Neuron (in vitro differentiated cells): ENCODE measurements at regions not wholly inside any gene's neighbourhood (a gene's known extent, or its start where the extent isn't known, plus 50 kb on each side); places are given as distances from the start of the nearest gene placed in this dataset.

Experiments used
- H2AFZ ChIP-seq: one replicate; pipeline ENCODE4 v1.6.1; 2013; ENCODE audit warnings: low read depth, mild to moderate bottlenecking, inconsistent platforms, low read length, moderate library complexity
- H3K27me3 ChIP-seq: one replicate; pipeline ENCODE4 v1.6.1; 2013; ENCODE audit warnings: low read length; ENCODE audit not compliant: insufficient read depth
- H3K36me3 ChIP-seq: one replicate; pipeline ENCODE4 v1.6.1; 2013; ENCODE audit warnings: low read length; ENCODE audit not compliant: insufficient read depth
- H3K4me1 ChIP-seq: one replicate; pipeline ENCODE4 v1.6.1; 2013; ENCODE audit warnings: low read length; ENCODE audit not compliant: insufficient read depth
- H3K4me3 ChIP-seq: 2 replicates; pipeline ENCODE4 v1.5.1; 2013; ENCODE audit warnings: mild to moderate bottlenecking, low read length, moderate library complexity
- H3K9me3 ChIP-seq: one replicate; pipeline ENCODE4 v1.6.1; 2013; ENCODE audit warnings: low read length

GRCh38 chr6:9543649-9544048, 871.2 kb downstream of the TFAP2A start:
- Histone ChIP-seq H3K9me3 (no peaks in the 10 kb centered on the region), H3K4me1 (no peaks in the 10 kb centered on the region), H2AFZ (no peak overlapping the region)

GRCh38 chr6:9540534-9541126, 874.2 kb downstream of the TFAP2A start:
- no peaks in the 10 kb centered on the region for H3K27me3 ChIP-seq
- no peaks in the 10 kb centered on the region for H3K4me1 ChIP-seq
- no peak overlapping the region for H3K4me3 ChIP-seq
- no peaks in the 10 kb centered on the region for H3K36me3 ChIP-seq
- no peak overlapping the region for H2AFZ ChIP-seq
- no peaks in the 10 kb centered on the region for H3K9me3 ChIP-seq

More at GRCh38 chr6:9543649-9544048, 871.2 kb downstream of the TFAP2A start:
- H3K27me3 ChIP-seq = no peaks in the 10 kb centered on the region
- no peaks in the 10 kb centered on the region for H3K36me3 ChIP-seq
- H3K4me3 ChIP-seq = no peak overlapping the region

- H2AFZ ChIP-seq = no peak overlapping the region
- no peak overlapping the region for H3K4me3 ChIP-seq
- H3K36me3 ChIP-seq = no peaks in the 10 kb centered on the region
- H3K27me3 ChIP-seq = no peaks in the 10 kb centered on the region
- H3K4me1 ChIP-seq = no peaks in the 10 kb centered on the region
- H3K9me3 ChIP-seq = no peaks in the 10 kb centered on the region
Observed at GRCh38 chr6:9540126-9540525, 874.7 kb downstream of the TFAP2A start.

GRCh38 chr6:9539231-9539755, 875.6 kb downstream of the TFAP2A start:
- Histone ChIP-seq H3K9me3 (no peaks in the 10 kb centered on the region), H3K4me3 (no peak overlapping the region), H3K36me3 (no peaks in the 10 kb centered on the region), H3K4me1 (no peaks in the 10 kb centered on the region), H3K27me3 (no peaks in the 10 kb centered on the region), H2AFZ (no peak overlapping the region)

GRCh38 chr6:9537381-9537780, 877.5 kb downstream of the TFAP2A start:
- Histone ChIP-seq H3K36me3 (no peaks in the 10 kb centered on the region), H3K27me3 (no peaks in the 10 kb centered on the region), H3K4me1 (no peaks in the 10 kb centered on the region), H3K9me3 (no peaks in the 10 kb centered on the region), H3K4me3 (no peak overlapping the region), H2AFZ (no peak overlapping the region)

- Histone ChIP-seq H3K36me3 (no peaks in the 10 kb centered on the region), H3K27me3 (no peaks in the 10 kb centered on the region), H3K9me3 (no peaks in the 10 kb centered on the region), H3K4me1 (no peaks in the 10 kb centered on the region), H3K4me3 (no peak overlapping the region), H2AFZ (no peak overlapping the region)
Observed at GRCh38 chr6:9535106-9535505, 879.8 kb downstream of the TFAP2A start.

- no peaks in the 10 kb centered on the region for H3K36me3 ChIP-seq
- H3K9me3 ChIP-seq = no peaks in the 10 kb centered on the region
- no peak overlapping the region for H2AFZ ChIP-seq
- no peak overlapping the region for H3K4me3 ChIP-seq
- H3K4me1 ChIP-seq = no peaks in the 10 kb centered on the region
- H3K27me3 ChIP-seq = no peaks in the 10 kb centered on the region
Observed at GRCh38 chr6:9532621-9533557, 882.0 kb downstream of the TFAP2A start.

- no peaks in the 10 kb centered on the region for H3K27me3 ChIP-seq
- H3K4me1 ChIP-seq = no peaks in the 10 kb centered on the region
- H3K9me3 ChIP-seq = no peaks in the 10 kb centered on the region
Observed at GRCh38 chr6:9527679-9528286, 887.1 kb downstream of the TFAP2A start.

GRCh38 chr6:9523462-9523861, 891.4 kb downstream of the TFAP2A start:
- H2AFZ ChIP-seq = no peak overlapping the region
- no peaks in the 10 kb centered on the region for H3K27me3 ChIP-seq
- H3K4me3 ChIP-seq = no peak overlapping the region
- H3K4me1 ChIP-seq = peaks cover 2% of the 10 kb centered on the region
- H3K36me3 ChIP-seq = no peaks in the 10 kb centered on the region
- no peaks in the 10 kb centered on the region for H3K9me3 ChIP-seq

More at GRCh38 chr6:9527679-9528286, 887.1 kb downstream of the TFAP2A start:
- no peak overlapping the region for H3K4me3 ChIP-seq
- no peaks in the 10 kb centered on the region for H3K36me3 ChIP-seq
- H2AFZ ChIP-seq = no peak overlapping the region

- Histone ChIP-seq H3K4me3 (no peak overlapping the region), H3K9me3 (no peaks in the 10 kb centered on the region), H3K36me3 (no peaks in the 10 kb centered on the region), H2AFZ (no peak overlapping the region), H3K27me3 (no peaks in the 10 kb centered on the region), H3K4me1 (peaks cover 2% of the 10 kb centered on the region)
Observed at GRCh38 chr6:9522101-9522500, 892.8 kb downstream of the TFAP2A start.

- H3K4me1 ChIP-seq = peaks cover 3% of the 10 kb centered on the region
Observed at GRCh38 chr6:9521152-9521530, 893.7 kb downstream of the TFAP2A start.

GRCh38 chr6:9520417-9521151, 894.3 kb downstream of the TFAP2A start:
- Histone ChIP-seq H3K27me3 (no peaks in the 10 kb centered on the region), H3K4me1 (peaks cover 9% of the 10 kb centered on the region), H3K4me3 (no peak overlapping the region), H2AFZ (no peak overlapping the region), H3K9me3 (no peaks in the 10 kb centered on the region), H3K36me3 (no peaks in the 10 kb centered on the region)

More at GRCh38 chr6:9521152-9521530, 893.7 kb downstream of the TFAP2A start:
- Histone ChIP-seq H2AFZ (no peak overlapping the region), H3K9me3 (no peaks in the 10 kb centered on the region), H3K36me3 (no peaks in the 10 kb centered on the region), H3K4me3 (no peak overlapping the region), H3K27me3 (no peaks in the 10 kb centered on the region)
